SK-N-MC (cell line): ENCODE measurements at regions not wholly inside any gene's neighbourhood (a gene's known extent, or its start where the extent isn't known, plus 50 kb on each side); places are given as distances from the start of the nearest gene placed in this dataset.

Source experiments
- EZH2 ChIP-seq: fragments of 200-600 bp; sonication (generic); IDR thresholded peaks from one replicate; pipeline ENCODE4 v1.6.1; 2017; ENCODE audit warnings: antibody characterized with exemption
- FOXP2 ChIP-seq: optimal IDR thresholded peaks from 2 replicates; pipeline ENCODE3; 2011; ENCODE audit warnings: mild to moderate bottlenecking, moderate library complexity; ENCODE audit not compliant: insufficient read depth; ENCODE audit errors: extremely low read length, control extremely low read depth
- POLR2AphosphoS5 ChIP-seq: IDR thresholded peaks from 2 replicates; pipeline ENCODE4 v1.6.1; 2012; ENCODE audit warnings: mild to moderate bottlenecking, low read depth, low read length, borderline replicate concordance

DNA sequence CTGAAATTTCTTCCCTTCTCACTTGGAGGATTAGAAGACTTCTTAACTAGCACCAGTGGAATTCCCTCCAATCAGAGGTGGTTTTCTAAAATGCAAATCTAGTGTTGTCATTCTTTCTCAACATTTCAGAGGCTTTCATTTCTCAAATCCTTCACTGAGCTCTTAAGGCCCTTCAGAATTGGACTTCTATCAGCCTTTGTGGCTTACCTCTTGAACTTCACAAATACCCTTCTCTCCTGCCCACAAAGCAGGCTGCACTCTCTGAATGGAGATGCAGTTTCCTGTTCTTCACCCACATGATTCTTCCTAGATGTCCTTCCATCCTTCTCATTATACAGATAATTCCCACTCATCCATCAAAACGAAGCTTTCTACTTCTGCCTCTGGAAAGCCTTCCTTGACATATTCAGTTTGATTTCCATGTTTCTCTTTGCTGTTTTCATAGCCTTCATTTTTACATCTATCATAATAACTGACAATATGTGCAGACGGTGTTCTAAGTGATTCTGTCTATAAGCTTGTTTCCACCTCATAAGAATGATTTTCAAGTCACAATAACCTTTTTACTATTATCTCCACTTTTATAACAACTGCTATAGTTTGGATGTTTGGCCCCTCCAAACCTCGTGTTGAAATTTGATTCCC lies 123.1 kb upstream of the GPR12 start:
- TF ChIP-seq EZH2 (no peak), POLR2AphosphoS5 (no peak), FOXP2 (no peak)
